Stimulated activated CD4-positive, alpha-beta T cell treated with anti-CD3 and anti-CD28 coated beads, Interleukin-15, amount 100 ng/mL, for 24 hours (primary cell): ENCODE measurements at regions not wholly inside any gene's neighbourhood (a gene's known extent, or its start where the extent isn't known, plus 50 kb on each side); places are given as distances from the start of the nearest gene placed in this dataset.
"Not testable (repeated sequence)": the region's sequence is repeated elsewhere in the genome, so short reads cannot be mapped to it uniquely, and the experiment has no call there.

Experiments used
- DNase-seq: peaks from one replicate; pipeline ENCODE4 v3.0.0-alpha.2; 2020

DNA sequence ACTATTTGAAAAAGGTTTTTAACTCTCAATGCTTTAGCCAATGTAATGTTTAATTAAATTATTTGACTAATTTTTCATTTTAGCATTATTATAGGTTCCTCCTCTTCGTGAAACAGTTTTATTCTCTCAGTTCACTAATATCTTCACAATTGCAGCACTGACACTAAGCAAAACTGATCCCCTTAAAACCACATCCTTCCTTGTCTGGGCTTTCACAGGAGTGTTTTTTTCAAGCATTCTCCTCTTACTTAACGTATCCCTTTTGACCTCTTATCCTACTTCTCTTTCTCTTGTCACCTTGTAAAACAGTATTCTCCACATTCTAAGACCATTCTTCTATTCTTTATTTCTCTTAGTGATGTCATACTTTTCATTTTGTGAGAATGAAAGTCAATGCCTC is 112.8 kb downstream of the DSC3 start:
- DNase-seq = no peak

DNA sequence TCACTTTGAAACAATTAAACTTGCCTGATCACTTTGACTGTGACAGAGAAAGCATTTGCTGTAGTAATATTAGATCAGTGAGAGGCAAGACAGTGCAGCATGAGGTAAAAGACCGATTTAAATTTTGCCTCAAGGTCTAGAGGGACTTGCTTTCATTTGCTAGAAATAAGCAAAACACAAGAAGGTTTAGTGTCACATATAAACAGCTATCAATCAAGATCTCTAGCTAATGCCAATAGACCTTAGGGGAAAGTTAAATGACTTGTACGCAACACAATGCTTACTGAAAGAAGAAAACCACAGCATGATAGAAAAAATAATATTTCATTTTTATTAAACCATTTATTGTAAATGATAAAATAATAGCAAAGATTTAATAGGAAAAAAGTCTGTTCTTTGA is 113.5 kb downstream of the DSC3 start:
- no peak for DNase-seq

DNA sequence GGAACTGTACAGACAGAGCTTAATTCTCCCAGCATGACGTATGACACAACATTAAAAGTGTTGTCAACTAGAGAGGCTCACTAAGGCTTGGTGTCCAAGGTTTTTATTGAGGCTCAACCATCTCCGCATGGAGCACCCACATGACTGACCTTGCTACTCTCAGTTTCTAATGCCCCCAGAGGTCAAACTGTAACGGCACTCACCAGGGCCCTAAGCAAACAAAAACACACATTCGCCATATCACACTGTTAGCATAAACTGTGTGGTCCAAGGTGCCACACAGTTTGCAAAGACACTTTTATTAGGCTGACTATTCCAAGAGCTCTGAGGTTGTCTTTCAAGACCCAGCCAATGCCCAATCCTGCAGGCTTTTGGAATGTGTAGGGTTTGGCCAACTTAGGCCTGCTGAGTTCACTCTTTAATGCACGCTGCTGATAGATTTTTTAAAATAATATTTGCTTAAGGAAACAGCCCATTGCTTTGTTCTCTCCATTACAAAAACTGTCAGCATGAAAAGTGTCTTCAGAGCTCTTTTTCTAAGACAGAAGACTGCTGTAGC is 114.9 kb downstream of the DSC3 start:
- DNase-seq = no peak

DNA sequence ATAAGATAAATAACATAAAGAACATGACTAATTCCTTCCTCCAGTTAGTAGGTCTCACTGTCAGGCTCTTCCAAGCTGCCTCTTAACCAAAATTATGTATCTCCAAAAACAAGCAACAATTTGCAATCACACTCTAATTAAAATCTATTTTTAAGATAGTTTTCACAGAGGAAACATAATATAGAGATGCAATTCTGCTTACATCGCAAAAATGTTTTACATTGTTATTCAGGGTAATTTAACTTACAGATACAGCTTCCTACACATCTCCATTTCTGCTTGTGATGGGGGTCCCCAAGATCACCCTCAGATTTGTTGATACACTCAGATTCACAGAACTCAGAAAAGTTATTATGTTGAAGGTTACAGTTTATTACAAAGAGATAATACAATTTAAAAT is 115.5 kb downstream of the DSC3 start:
- no peak for DNase-seq

DNA sequence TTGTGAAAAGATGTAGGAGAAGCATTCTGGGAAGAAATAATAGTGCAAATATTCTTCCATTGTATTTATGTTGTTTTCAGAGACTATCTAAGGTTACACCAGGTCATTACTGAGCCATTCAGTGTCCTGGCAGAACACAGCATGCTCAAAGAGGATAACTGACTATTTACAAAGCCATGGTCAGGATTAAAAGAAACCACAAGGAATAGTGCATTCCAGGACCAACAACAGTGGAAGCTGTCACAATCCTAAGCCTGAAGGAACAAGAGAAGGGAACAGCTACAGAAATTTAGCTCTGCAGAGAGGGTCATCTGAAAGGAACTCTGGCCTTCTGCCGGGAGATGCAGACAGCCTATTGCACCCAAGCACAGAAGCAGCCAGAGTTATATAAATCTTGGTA is 116.7 kb downstream of the DSC3 start:
- no peak for DNase-seq

DNA sequence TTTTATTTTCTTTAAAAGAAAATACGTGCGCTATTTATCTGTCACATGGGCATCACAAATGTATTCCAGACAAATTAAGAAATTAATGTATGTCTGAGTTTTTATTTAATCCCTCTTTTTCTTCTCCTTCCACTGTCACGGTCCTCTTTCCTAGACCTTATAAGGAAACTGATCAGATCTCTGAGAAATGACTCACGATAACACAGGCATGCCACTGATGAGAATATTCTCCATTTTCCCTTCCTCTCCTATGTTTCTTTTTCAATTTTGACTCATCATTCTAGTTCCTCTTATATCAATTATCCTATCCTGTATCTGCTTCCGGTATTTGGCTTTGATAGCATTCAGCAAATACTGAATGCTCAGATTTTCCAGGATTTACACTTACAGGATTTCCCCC is 121.8 kb downstream of the DSC3 start:
- DNase-seq = no peak

DNA sequence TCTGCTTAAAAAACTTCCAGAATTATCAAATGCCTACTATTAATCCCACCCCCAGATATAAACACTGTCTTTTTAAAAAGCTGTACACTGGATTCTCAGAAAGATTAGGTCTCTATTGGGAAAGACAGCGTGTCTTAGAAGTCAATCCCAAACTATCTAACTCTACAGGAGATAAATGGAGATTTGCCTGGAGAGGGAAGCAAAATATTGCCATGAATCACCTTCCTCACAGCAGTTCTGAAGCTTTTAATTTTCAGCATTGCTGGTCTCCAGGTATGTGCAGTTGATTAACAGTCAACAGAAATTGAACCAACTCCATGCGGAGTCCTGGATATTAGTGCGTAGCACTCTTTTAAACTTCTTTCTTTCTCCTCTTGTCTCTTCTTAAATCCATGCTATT is 122.2 kb downstream of the DSC3 start:
- DNase-seq = no peak

DNA sequence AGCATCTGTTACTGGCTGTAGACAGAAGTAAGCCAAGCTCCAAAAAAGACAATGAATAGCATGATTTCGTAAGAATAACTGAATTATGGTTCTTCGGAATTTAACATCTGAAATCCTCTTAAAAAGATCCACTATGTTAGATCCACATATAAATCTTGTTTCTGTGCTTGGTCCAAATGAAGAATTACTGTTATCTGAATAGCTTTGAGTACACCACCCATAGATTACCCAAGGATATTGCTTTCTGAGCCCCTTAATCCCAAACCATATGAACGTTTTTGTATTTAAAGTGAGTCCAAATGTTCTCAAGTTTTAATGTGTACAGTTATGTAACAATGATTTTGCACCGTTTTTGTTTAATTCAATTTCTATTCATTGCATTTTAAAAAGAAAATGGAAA is 124.9 kb downstream of the DSC3 start:
- DNase-seq = no peak

DNA sequence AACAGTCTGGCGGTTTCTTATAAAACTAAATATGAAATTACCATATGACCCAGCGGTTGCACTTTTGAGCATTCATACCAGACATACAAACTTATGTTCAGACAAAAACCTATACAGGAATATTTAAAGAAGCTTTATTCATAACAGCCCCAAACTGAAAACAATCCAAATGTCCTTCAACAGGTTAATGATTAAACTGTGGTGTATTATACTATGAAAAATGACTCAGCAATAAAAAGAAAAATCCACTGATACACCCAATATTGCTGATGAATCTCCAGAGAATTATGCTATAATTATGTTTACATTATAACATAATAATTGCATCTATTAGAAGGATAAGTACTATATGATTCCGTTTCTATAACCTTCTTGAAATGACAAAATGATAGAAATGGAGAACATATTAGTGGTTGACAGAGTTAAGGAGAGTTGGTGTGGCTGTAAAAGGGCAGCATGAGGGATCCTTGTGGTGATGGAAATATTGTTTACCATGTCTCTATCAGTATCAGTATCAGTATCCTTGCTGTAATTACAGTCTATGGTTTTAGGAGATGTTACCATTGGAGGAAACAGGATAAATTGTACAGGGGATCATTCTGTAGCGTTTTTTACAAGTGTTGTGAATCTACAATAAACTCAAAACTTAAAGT is 127.1 kb downstream of the DSC3 start:
- no peak for DNase-seq

DNA sequence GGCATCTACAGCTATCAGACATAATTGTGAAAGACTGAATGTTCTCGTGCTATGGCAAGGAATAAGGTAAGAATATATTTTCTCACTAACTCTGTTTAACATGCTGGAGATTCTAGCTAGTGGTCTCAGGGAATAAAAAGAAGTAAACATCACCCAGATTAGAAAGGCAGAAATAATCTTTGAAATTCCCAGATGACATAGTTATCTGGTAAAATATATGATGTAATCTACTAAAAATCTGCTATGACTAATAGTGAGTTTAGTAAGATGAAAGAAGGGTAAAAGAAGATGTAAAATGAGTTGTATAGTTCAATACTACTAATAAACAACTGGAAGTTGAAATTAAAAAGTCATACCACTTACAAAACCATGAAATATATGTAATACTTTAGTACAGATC is 134.2 kb downstream of the DSC3 start:
- DNase-seq = no peak

DNA sequence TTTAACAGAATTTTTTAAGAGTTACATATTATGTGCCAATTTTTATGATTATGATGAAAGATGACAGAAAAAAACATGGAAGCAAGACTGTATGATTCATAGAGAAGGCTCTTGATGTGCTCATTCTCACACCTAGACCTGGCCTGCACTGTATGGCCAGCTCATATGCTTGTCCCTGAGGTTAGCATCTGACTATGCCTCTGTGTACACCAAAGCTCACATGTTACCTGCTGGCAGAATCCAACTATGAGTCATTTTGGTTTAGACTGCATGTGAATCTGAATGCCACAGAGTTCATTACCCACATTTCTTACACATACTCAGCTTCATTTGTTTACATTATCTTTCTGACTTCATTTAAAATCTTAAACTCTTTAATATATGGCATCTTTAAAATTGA is 139.0 kb downstream of the DSC3 start:
- DNase-seq = no peak

DNA sequence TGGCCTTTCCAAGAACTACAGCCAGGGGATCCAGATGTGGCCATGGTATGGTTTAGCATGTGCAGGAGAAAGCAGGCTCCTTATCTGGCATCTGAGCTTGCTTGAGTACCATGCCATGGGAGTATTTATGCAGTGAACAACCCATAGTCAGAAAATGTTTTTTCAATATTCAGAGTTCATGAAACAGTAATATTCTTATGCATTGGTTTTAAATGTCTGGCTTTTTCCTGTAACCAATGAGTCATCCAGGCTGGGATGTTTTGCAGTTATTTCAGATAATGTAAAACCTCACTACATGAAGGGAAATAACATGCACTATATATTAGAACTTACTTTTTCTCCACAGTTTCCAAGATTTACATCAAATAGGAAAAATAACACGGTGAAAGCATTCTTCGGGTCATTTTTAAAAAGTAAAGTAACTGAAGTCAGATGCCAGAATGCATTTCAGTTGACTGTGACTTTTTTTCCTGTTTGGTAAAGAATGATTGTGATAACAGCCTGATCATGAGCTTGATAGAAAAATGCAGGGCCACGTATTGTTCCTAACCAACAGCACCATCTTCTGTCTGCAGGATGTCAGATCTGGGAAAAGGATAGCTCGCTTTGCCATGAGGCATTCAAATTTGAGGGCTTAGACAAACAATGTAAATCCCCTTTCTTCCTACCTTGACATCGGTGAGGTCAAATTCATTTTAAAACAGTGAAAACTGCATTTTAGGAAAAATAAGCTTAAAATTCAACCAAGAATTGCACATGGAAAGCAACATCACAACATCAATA is 152.8 kb downstream of the DSC3 start:
- no peak for DNase-seq

DNA sequence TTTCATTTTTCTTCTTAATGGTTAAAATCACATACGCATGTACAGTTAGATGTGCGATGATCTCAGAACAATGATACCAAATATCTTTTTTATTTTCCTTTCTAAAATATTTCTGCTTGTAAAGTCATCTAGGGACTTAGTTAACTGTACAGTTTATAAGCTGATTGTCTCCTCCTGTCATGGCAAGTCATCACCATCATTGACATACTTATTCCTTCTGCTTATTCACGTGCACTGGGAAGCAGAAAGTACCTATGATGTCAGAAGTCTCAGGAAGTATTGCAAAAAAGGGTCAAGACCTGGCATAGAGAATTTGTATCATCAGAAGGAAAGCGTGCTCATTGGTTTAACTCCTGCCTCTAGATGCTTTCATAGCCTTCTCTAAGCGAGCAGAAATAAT is 154.2 kb downstream of the DSC3 start:
- no peak for DNase-seq

DNA sequence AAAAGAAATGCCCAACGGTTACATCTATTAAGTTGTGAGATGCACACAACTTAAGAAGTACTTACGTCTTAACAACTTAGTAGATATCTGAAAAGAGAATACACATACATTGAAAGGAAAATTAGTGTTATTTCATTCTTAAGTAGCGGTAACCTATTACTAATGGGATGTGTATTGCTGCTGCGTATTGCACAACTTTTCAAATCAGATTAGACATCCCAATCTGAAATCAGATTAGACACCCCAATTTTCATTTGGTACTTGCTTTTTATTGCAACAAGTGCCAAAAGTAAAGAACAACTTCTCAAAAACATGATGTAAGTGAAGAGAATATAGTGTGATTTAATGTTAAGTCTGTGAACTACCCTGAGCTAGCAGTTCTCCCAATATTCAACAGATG is 155.5 kb downstream of the DSC3 start:
- no peak for DNase-seq

DNA sequence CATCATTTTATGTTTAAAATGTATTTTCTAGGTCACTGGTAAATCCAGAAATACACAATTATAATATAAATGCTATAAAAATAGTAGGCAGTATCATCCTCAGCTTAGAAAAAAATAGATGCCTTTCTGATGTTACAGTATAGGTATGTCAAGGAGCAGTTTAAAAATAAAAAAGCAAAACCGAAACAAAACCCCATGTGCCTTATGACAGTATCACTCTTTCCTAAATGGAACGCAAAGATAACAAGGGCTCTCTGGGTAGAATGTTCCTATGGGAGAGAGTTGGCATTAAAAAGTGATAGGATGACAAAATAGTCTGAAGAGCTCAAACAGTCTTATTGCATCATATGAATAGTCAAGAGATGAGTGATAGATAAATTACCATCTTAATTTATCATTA is 172.1 kb downstream of the DSC3 start:
- no peak for DNase-seq

DNA sequence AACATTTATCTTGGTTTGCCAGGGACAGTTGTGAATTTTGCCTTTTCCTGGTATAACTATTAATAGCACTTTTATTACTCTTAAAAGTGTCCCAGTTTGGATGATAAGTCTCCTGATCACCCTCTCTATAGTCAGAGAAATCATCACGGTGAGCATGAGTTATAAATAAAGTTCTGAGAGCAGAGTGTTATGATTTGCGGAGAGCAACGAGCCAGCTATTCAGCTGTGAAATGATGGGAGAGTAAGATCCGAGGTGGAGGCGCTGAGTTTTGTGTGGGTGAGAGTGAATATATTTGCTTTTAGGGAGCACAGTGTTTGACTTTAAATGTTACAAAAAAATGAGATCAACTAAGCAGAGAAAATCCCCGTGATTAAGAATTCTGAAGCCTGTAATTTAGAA is 179.6 kb downstream of the DSC3 start:
- no peak for DNase-seq

DNA sequence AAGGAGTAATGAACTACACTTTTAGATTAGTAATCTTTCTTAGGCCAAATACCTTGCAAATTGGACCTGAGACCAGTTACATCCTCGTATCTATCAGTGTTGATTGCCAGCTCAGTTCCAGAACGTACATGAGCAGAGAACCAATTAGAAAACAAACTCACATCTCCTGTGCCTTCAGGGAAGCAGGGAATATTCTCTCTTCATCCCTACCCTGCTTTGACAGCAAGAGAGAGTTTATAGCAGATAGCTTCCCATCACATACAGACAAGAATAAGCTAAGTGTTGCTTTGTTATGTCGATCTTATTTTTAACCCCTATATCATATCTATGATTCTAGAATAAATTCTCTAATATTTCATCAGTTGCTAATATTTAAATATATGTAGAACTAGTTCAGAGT is 181.8 kb downstream of the DSC3 start:
- DNase-seq = no peak

DNA sequence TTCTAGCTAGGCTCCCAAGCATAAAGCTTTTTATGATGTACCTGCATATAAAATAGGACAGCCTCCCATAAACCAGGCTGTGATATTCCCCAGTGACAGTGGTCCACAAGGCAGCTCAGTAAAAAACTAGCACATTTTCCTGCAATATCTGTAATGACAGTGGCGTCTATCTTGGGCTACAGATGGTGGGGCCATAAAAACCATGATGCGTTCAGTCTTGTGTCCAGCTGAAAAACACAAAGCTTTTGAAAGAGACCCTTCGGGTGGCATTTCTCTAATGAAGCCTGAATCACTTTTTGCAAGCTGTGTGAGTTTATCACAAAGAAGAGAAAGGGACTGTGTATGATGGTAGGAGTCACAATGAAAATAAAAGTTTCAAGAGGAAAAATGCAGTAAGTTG is 183.5 kb downstream of the DSC3 start:
- no peak for DNase-seq

DNA sequence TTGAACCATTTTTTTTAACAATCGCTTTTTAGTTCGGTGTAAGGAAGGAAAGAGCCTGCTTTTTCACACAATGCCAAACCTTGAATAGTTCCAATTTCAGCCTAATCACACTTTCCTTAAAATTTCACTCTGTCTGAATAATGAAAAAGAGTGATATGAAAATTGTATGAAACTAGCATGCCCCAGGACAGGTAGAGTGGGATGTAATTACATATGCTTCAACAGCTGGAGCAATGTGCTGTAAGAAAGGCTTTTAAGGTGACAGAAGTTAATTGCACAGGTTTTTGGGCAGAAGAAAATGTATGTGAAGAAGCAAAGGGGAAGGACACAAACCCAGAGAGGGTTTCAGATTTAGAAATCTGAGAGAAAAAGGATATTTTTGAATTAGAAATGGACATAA is 184.0 kb downstream of the DSC3 start:
- DNase-seq = no peak

DNA sequence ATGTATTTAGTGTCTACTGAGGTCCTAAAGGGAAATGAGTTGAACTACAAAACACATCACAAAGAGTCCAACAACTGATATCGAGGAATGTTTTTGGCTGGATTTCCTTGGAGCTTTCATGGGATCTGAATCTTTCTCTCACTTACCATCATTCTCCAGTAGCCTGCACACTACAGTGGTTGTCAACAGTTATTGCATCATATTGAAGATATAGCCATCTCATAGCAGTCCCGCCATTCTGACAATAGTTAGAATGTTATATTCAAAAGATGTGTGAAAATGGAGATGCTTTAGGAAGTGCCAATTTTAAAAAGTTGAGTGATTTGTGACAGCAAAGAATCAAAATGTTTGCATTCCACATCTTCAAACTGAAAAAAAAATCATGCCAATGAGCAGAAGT is 186.8 kb downstream of the DSC3 start:
- no peak for DNase-seq

DNA sequence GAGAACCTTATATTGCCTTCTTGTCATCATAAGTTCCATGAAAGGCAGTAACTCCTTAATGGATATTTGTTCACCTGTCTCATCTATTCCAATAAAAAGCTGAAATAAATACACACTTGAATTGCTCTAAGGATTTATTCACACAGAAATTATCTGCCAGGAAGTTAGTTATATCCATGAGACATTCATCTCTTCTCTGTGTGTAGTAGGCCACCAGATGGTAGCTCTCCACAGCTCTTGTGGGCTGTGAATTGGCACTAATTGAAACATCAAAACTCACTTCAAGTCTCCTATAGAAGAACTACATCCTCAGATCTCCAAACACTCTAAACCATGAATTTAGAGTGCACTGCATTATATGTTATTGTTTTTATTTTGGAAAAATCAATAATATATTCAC is 189.6 kb downstream of the DSC3 start:
- DNase-seq = no peak

DNA sequence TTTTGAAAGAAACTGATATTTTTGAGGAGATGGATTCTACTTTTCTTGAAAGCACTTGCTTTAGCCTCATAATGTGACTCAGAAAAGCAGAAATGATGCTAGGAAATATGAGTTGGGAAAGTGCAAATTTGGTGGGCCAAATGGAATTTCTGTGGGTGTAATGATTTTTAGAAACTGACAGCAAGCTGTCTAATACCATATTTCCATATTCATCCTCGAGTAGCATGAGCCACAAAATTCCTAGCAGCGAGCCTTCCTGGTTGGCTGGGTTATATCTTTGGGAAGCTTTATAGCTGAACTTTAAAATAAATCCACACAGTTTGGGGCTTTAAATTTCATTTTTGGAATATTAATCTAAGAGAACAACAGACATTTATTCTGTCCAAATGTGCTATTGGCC is 190.0 kb downstream of the DSC3 start:
- no peak for DNase-seq

DNA sequence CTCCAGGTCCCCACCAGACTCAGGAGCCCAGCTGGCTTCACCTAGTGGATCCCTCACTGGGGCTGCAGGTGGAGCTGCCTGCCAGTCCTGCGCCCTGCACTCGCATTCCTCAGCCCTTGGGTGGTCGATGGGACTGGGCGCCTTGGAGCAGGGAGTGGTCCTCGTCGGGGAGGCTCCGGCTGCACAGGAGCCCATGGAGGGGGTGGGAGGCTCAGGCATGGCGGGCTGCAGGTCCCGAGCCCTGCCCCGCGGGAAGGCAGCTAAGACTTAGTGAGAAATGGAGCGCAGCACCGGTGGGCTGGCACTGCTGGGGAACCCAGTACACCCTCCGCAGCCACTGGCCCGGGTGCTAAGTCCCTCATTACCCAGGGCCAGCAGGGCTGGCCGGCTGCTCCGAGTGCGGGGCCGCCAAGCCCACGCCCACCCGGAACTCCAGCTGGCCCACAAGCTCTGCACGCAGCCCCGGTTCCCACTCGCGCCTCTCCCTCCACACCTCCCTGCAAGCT is 203.4 kb downstream of the DSC3 start:
- not testable (repeated sequence) for DNase-seq

DNA sequence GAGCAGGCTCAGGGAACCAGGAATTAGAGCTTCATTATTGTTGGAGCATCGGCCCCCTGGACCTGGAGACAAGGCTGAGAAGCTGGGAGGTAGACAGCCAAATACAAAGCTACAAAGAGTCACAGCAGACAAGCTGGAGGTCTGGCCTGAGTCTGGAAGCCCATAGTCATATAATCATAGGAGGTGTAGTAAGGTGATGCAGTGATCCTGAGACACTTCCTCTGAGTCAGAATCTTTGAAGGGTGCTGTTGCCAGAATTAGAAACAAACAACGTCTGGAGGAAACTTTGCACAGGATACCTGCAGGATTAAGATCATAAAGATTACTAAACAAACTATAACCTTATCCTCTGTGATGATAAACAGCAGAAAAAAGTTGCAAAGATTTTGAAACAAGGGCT is 213.8 kb downstream of the DSC3 start:
- no peak for DNase-seq

DNA sequence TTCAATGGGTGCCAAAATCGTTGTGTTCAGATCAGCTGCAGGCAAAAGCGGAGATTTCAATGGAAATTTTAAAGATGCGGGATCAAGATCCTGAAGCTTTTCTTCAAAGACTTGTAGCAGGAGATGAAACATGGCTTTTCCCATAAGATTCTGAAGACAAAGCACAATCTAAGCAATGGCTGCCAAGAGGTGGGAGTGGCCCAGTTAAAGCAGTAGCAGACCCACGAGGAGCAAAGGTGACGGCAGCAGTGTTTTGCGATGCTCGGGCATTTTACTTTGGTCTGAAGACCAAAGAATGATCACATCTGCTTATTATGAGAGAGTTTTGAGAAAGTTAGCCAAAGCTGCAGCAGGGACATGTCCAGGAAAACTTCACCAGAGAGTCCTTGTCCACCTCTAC is 222.9 kb downstream of the DSC3 start:
- DNase-seq = no peak
